HepG2 (cell line): ENCODE measurements at regions not wholly inside any gene's neighbourhood (a gene's known extent, or its start where the extent isn't known, plus 50 kb on each side); places are given as distances from the start of the nearest gene placed in this dataset.
A peak's percentile ranks its signal among the peaks of the same experiment; 100 is the strongest.

Experiments
- CAMTA2 ChIP-seq: sonication (generic); formaldehyde crosslinking; IDR thresholded peaks from 2 replicates; pipeline ENCODE4 v1.4.0; 2020; ENCODE audit warnings: mild to moderate bottlenecking, missing genetic modification reagents, borderline replicate concordance
- CBX2 ChIP-seq, 2 experiments: fragments of 200-600 bp in 1 of 2; sonication (generic); formaldehyde crosslinking in 1 of 2; IDR thresholded peaks; 2 replicates each; pipeline versions ENCODE4 v1.7.0 to v1.8.1; 2018 to 2022; ENCODE audit warnings: low read depth in 2 of 2, low read length in 1 of 2, mild to moderate bottlenecking in 1 of 2, missing genetic modification reagents in 1 of 2
- E2F1 ChIP-seq: sonication (generic); formaldehyde crosslinking; IDR thresholded peaks from 2 replicates; pipeline ENCODE4 v1.5.0; 2020; ENCODE audit warnings: missing genetic modification reagents
- FOXO1 ChIP-seq: sonication (generic); formaldehyde crosslinking; IDR thresholded peaks from 2 replicates; pipeline ENCODE4 v1.4.0; 2020; ENCODE audit warnings: missing genetic modification reagents
- GABPB1 ChIP-seq: IDR thresholded peaks from 2 replicates; pipeline ENCODE4 v1.6.1; 2016; ENCODE audit warnings: mild to moderate bottlenecking, missing genetic modification reagents, moderate library complexity, missing compliant biosample characterization
- GRHL1 ChIP-seq: sonication (generic); formaldehyde crosslinking; conservative IDR thresholded peaks from 2 replicates; pipeline ENCODE4 v1.8.0; 2022; ENCODE audit warnings: missing genetic modification reagents
- GZF1 ChIP-seq: sonication (generic); formaldehyde crosslinking; IDR thresholded peaks from 2 replicates; pipeline ENCODE4 v1.5.1; 2020; ENCODE audit warnings: mild to moderate bottlenecking, missing genetic modification reagents
- HMG20B ChIP-seq: conservative IDR thresholded peaks from 2 replicates; pipeline ENCODE4 v1.6.1; 2016; ENCODE audit warnings: missing genetic modification reagents, missing compliant biosample characterization
- HOXD1 ChIP-seq: sonication (generic); formaldehyde crosslinking; IDR thresholded peaks from 2 replicates; pipeline ENCODE4 v1.5.0; 2020; ENCODE audit warnings: missing genetic modification reagents
- MXD1 ChIP-seq: sonication (generic); formaldehyde crosslinking; IDR thresholded peaks from 2 replicates; pipeline ENCODE4 v1.4.0; 2020; ENCODE audit warnings: mild to moderate bottlenecking, missing genetic modification reagents
- NAIF1 ChIP-seq: sonication (generic); formaldehyde crosslinking; IDR thresholded peaks from 2 replicates; pipeline ENCODE4 v1.5.0; 2020; ENCODE audit warnings: mild to moderate bottlenecking, missing genetic modification reagents, borderline replicate concordance
- NR2C2 ChIP-seq: sonication (generic); formaldehyde crosslinking; IDR thresholded peaks from 2 replicates; pipeline ENCODE4 v1.4.0; 2020; ENCODE audit warnings: missing genetic modification reagents, mild to moderate bottlenecking, moderate library complexity, borderline replicate concordance
- PHB2 ChIP-seq: fragments of 450-650 bp; IDR thresholded peaks from 2 replicates; pipeline ENCODE4 v1.6.1; 2018; ENCODE audit not compliant: partially characterized antibody
- POLR2AphosphoS5 ChIP-seq: IDR thresholded peaks from 2 replicates; pipeline ENCODE4 v1.6.1; 2012; ENCODE audit warnings: low read depth, low read length
- RFXAP ChIP-seq: sonication (generic); formaldehyde crosslinking; IDR thresholded peaks from 2 replicates; pipeline ENCODE4 v1.4.0; 2020; ENCODE audit warnings: missing genetic modification reagents, borderline replicate concordance
- SP4 ChIP-seq: sonication (generic); formaldehyde crosslinking; IDR thresholded peaks from 2 replicates; pipeline ENCODE4 v1.8.1; 2023; ENCODE audit warnings: mild to moderate bottlenecking, missing genetic modification reagents
- THRA ChIP-seq: sonication (generic); formaldehyde crosslinking; IDR thresholded peaks from 2 replicates; pipeline ENCODE4 v1.4.0; 2020; ENCODE audit warnings: missing genetic modification reagents, borderline replicate concordance
- THYN1 ChIP-seq: sonication (generic); formaldehyde crosslinking; IDR thresholded peaks from 2 replicates; pipeline ENCODE4 v1.8.1; 2023; ENCODE audit warnings: low read depth, mild to moderate bottlenecking, moderate library complexity, missing genetic modification reagents, borderline replicate concordance
- ZBTB33 ChIP-seq: sonication (generic); formaldehyde crosslinking; IDR thresholded peaks from 2 replicates; pipeline ENCODE4 v1.4.0; 2020; ENCODE audit warnings: missing genetic modification reagents
- ZNF136 ChIP-seq: sonication (generic); formaldehyde crosslinking; IDR thresholded peaks from 2 replicates; pipeline ENCODE4 v1.8.1; 2022; ENCODE audit warnings: low read depth, mild to moderate bottlenecking, moderate library complexity, missing genetic modification reagents
- ZNF432 ChIP-seq: sonication (generic); formaldehyde crosslinking; IDR thresholded peaks from 2 replicates; pipeline ENCODE4 v1.5.0; 2020; ENCODE audit warnings: missing genetic modification reagents, mild to moderate bottlenecking, borderline replicate concordance
- ZNF770 ChIP-seq: sonication (generic); formaldehyde crosslinking; IDR thresholded peaks from 2 replicates; pipeline ENCODE4 v1.5.0; 2020; ENCODE audit warnings: mild to moderate bottlenecking, missing genetic modification reagents

GRCh38 chrX:30992381-30992904, 79.4 kb downstream of the FTHL17 start (continued):
- TF ChIP-seq THRA = no peak
- TF ChIP-seq HMG20B = peak; percentile 55; the same call in 1 of the 2 replicates
- TF ChIP-seq PHB2 = no peak
- no peak for TF ChIP-seq GABPB1 (CRISPR knock-in tag)
- no peak for TF ChIP-seq MXD1
- no peak for TF ChIP-seq CAMTA2 (CRISPR knock-in tag)
- TF ChIP-seq GRHL1 (CRISPR knock-in tag) = no peak
- no peak for TF ChIP-seq POLR2AphosphoS5
- TF ChIP-seq ZNF770 (CRISPR knock-in tag) = no peak
- no peak for TF ChIP-seq E2F1 (CRISPR knock-in tag)
- TF ChIP-seq CBX2 (IDR thresholded peaks at IDR 0.05; ENCODE audit: low read depth, low read length) = no peak
- TF ChIP-seq CBX2 (CRISPR knock-in tag; IDR thresholded peaks at IDR 0.05; ENCODE audit: low read depth) = no peak
- no peak for TF ChIP-seq FOXO1 (CRISPR knock-in tag)
- no peak for TF ChIP-seq THYN1
- TF ChIP-seq ZNF136 = no peak
- TF ChIP-seq ZBTB33 = no peak
- no peak for TF ChIP-seq NR2C2
- TF ChIP-seq SP4 (CRISPR knock-in tag) = no peak
- TF ChIP-seq HOXD1 = no peak
- no peak for TF ChIP-seq GZF1 (CRISPR knock-in tag)
- TF ChIP-seq NAIF1 (CRISPR knock-in tag) = no peak
- TF ChIP-seq RFXAP (CRISPR knock-in tag) = no peak
- no peak for TF ChIP-seq ZNF432
